ENCODE measurements at regions not wholly inside any gene's neighbourhood (a gene's known extent, or its start where the extent isn't known, plus 50 kb on each side); places are given as distances from the start of the nearest gene placed in this dataset.

DNA sequence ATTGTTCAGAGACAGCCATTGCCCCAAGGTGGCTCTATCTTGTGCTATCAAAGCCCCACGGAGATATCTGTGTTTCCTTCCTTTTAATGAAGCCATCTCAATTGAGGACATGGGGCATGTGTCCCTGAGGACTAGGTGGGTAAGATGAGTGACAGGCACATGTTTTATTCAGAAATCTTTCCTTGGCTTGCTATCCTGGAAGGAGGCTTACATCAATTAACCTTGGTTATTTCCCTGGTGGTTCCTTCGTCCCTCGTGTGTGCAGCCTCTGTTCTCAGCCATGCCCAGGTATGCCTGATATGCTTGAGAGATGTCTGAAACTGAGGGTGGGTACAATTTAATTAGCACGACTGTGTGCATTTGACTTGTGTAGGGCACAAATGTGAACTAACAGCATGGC lies 102.2 kb upstream of the TUT7 start:
- WGBS, 2 donors: 83 to 85% methylated on average over 4 of the region's 4 CpGs
- intact Hi-C loops (cut with DNase I; ENCODE audit: low total_unique reads): loop anchor here (10.0 kb wide), 1 partner anchor 1138 kb away; no protein-coding TSS in a partner anchor
- H3K4me3 ChIP-seq (ENCODE audit: low read depth, poor library complexity, severe bottlenecking): no peak overlapping the region
- DNase-seq (ENCODE audit: low spot score in 2 of 2): no peak
- TF ChIP-seq, protein P1, sequence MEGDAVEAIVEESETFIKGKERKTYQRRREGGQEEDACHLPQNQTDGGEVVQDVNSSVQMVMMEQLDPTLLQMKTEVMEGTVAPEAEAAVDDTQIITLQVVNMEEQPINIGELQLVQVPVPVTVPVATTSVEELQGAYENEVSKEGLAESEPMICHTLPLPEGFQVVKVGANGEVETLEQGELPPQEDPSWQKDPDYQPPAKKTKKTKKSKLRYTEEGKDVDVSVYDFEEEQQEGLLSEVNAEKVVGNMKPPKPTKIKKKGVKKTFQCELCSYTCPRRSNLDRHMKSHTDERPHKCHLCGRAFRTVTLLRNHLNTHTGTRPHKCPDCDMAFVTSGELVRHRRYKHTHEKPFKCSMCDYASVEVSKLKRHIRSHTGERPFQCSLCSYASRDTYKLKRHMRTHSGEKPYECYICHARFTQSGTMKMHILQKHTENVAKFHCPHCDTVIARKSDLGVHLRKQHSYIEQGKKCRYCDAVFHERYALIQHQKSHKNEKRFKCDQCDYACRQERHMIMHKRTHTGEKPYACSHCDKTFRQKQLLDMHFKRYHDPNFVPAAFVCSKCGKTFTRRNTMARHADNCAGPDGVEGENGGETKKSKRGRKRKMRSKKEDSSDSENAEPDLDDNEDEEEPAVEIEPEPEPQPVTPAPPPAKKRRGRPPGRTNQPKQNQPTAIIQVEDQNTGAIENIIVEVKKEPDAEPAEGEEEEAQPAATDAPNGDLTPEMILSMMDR (IDR thresholded peaks at IDR 0.05): no peak
- no peak for TF ChIP-seq POLR2A (IDR thresholded peaks at IDR 0.05)

DNA sequence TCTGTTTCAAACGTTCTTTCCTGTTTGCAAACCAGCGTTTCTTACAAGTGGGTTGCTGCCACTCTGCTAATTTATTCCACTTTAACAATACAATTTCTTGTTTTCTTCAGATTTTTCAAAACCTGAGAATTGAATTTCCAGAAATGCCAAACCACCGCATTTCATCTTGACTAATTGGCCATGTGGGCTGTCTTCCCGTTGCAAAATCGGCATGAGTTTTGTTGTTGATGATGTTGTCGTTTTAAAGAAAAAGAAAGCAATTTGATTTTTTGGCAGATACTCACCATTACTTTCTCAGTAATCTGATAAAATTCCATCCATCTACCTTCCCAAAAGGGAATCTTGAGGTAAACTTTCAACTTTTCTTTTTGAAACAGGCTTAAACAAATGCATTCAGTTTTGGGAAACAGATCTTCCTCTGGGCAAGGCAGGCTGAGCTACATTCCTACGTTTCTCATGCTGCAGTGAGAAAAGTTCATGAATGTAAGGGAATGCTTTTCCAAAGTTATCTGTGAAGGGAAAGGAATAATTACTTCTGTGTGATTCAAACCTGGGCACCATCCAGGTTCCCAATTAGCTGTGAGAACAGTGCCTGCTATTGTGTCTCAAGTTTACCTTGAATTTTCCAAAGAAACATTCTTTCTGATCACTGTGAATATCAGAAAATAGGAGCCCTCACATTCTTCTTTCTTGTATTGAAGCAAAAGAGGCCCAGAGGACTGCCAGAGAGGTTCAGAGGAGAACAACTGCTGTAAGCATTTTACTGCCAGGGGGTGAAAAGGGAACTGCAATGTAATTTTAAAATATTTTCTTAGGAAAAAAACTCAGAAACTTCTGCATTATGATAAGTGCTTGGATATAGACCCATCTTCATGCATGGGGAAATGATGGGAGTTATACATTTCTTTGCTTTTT lies 100.7 kb upstream of the TUT7 start:
- intact Hi-C loops (cut with DNase I; ENCODE audit: low total_unique reads): loop anchor here (10.0 kb wide), 1 partner anchor 1140 kb away; no protein-coding TSS in a partner anchor
- no peak for DNase-seq (ENCODE audit: low spot score in 2 of 2)
- TF ChIP-seq, protein P1 (IDR thresholded peaks at IDR 0.05): no peak
- TF ChIP-seq POLR2A (IDR thresholded peaks at IDR 0.05): no peak
- WGBS, 2 donors: 13 to 19% methylated on average over 7 of the region's 7 CpGs
- no peak overlapping the region for H3K4me3 ChIP-seq (ENCODE audit: low read depth, poor library complexity, severe bottlenecking)

DNA sequence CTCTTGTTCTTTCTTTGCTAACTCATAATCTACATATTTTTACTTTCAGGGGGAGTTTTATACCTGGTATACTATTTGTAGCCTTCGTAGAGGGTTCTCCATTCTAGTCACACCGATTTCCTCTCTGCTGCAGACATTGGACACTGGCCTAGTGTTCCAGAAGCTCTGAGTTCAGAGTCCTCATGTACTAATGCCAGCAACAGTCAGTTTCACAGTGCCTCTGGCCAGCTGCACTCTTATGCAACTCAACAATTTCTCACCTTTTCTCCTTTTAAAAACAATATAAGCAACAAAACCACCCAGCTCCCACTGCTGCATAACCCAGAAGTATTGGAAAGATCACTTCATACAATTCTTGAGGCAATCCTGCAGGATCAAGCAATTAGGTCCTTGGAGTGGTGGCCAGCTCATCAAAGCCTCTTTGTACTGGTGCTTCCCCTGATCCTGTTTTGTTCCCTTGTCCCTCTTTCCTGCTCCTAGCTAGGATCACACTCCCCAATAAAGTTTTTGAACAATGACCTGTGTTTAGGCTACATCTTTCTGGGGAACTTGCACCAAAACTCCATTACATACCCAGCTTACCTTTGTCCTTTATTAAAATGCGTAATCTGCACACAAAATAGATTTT lies 98.1 kb upstream of the TUT7 start:
- DNase-seq (ENCODE audit: low spot score in 2 of 2): no peak
- intact Hi-C loops (cut with DNase I; ENCODE audit: low total_unique reads): loop anchor here (10.0 kb wide), 1 partner anchor 1142 kb away; no protein-coding TSS in a partner anchor
- TF ChIP-seq POLR2A (IDR thresholded peaks at IDR 0.05): no peak
- TF ChIP-seq, protein P1 (IDR thresholded peaks at IDR 0.05): no peak
- WGBS, 2 donors: 62 to 74% methylated on average over 3 of the region's 3 CpGs
- no peak overlapping the region for H3K4me3 ChIP-seq (ENCODE audit: low read depth, poor library complexity, severe bottlenecking)

DNA sequence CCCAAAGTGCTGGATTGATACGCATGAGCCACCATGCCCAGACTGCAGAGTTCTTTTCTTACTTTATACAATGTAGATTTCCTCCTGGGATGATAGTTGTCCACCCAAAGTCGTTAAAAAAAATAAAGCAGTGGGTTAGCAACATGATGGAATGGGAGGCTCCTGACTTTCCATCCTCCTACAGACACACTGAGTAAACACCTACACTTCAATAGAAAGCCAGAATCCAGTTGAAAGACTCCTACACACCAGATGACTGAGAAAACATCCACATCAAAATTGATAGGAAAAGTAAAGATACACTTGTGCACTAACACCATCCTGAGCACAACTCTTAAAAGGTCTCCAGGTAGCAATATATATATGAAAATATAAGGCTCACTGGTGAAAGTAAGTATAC lies 95.0 kb upstream of the TUT7 start:
- TF ChIP-seq, protein P1 (IDR thresholded peaks at IDR 0.05): no peak
- no peak for TF ChIP-seq POLR2A (IDR thresholded peaks at IDR 0.05)
- 90 to 94% methylated on average over 2 of the region's 2 CpGs for WGBS, 2 donors
- no peak overlapping the region for H3K4me3 ChIP-seq (ENCODE audit: low read depth, poor library complexity, severe bottlenecking)
- DNase-seq (ENCODE audit: low spot score in 2 of 2): no peak
- intact Hi-C loops (cut with DNase I; ENCODE audit: low total_unique reads): no loop called here

DNA sequence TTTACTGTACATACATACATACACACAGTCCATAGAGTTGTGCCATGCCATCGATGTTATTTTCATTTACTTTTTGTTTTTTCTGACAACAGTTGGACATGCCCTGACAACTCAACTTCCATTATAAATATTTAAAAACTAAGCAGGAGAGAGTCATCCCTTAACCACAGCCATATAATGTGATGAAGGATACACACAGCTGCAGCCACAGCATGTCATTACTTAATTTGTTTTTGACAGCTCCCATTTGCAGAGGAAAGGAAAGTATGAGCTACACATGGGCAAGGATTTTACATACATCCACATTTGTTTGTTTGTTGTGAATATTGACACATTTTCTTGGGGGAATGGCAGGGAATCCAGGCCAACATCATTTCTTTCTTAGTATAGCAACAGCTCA lies 91.5 kb upstream of the TUT7 start:
- intact Hi-C loops (cut with DNase I; ENCODE audit: low total_unique reads): no loop called here
- no peak for TF ChIP-seq POLR2A (IDR thresholded peaks at IDR 0.05)
- TF ChIP-seq, protein P1 (IDR thresholded peaks at IDR 0.05): no peak
- 36 to 65% methylated on average over 1 of the region's 1 CpG for WGBS, 2 donors
- no peak for DNase-seq (ENCODE audit: low spot score in 2 of 2)
- no peak overlapping the region for H3K4me3 ChIP-seq (ENCODE audit: low read depth, poor library complexity, severe bottlenecking)
